ENCODE measurements at regions not wholly inside any gene's neighbourhood (a gene's known extent, or its start where the extent isn't known, plus 50 kb on each side); places are given as distances from the start of the nearest gene placed in this dataset.
"Not testable (repeated sequence)": the region's sequence is repeated elsewhere in the genome, so short reads cannot be mapped to it uniquely, and the experiment has no call there.

GRCh38 chr9:78383130-78383529, 86.2 kb downstream of the PSAT1 start:
- no peak for DNase-seq

- DNase-seq: no peak
Measured at GRCh38 chr9:78386348-78386747, 89.4 kb downstream of the PSAT1 start.

DNA sequence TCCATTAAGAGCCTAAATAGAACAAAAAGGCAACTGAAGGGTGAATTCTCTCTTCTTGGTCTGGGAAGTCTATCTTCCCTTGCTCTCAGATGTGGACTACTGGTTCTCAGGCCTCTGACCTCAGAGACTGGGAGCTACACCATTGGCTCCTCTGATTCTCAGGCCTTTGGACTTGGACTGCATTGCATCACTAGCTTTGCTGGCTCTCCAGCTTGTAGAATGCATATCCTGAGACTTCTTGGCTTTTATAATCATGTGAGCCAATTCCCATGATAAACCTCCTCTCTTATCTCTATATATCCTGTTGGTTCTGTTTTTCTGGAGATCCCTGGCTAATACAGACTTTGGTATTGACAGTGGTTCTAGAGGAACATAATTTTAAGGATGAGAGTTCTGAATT, 89.8 kb downstream of the PSAT1 start:
- DNase-seq: no peak

- no peak for DNase-seq
Measured at GRCh38 chr9:78393340-78393739, 96.4 kb downstream of the PSAT1 start.

GRCh38 chr9:78393932-78394331, 97.0 kb downstream of the PSAT1 start:
- no peak for DNase-seq

- DNase-seq: no peak
Measured at GRCh38 chr9:78396087-78396486, 99.2 kb downstream of the PSAT1 start.

DNA sequence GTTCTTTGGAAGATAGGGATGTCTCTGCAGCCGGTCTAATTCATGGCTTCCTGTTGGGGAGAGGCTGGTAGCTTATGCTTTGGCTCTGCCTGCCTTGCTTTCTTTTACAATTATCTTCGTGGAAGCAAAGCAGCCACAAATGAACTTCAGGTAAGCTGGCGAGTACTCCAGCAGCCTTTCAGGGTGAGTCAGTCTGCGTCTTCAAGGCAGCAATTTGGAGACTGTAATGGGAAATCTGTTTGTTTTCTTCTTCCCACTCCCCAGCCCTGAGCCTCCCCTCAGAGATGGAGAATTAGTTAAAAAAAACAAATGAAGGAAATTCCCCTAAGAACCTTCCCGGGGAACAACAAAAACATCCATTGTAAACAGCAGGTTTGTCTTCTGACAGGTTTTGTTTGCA, 100.1 kb downstream of the PSAT1 start:
- DNase-seq: no peak

DNA sequence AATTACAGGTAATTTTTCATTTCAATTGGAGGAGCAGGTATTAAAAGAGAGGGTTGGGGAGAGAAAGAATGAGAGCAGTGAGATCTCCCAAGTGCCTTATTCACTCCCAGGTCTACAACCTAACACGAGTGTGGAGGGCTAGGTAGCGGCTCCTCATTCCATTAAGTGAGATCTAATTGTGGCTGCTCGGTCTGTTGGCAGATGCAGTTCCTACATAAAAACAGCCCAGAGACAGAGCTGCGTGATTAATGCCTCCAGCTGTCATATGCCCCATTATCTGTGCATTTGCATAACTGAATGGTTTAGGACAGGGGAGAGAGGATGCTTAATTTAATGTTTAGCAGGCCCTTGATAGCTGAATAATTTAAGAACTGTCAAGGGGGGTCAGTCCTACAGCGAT, 100.5 kb downstream of the PSAT1 start:
- no peak for DNase-seq

DNA sequence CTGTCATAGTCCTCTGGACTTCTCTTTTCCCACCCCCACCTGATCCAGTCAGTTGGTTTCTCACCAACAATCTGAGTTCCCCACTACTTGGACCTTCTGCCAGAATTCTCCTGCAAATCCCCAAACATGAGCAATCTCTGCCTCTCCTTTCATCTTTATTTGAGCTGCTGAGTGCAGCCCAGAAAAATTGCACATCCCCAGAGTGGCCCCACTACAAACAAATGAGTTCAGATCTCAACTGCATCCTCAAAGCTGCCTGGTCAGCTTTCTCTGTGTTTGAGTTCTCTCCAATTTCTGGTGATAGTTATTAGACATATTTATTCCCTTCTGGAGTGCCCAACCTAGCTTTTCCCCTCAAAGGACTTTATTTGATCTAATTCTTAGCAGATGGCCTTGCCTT, 102.2 kb downstream of the PSAT1 start:
- no peak for DNase-seq

- DNase-seq: no peak
Measured at GRCh38 chr9:78400496-78400895, 103.6 kb downstream of the PSAT1 start.

- DNase-seq: no peak
Measured at GRCh38 chr9:78405461-78405860, 108.5 kb downstream of the PSAT1 start.

GRCh38 chr9:78406146-78406545, 109.2 kb downstream of the PSAT1 start:
- no peak for DNase-seq

DNA sequence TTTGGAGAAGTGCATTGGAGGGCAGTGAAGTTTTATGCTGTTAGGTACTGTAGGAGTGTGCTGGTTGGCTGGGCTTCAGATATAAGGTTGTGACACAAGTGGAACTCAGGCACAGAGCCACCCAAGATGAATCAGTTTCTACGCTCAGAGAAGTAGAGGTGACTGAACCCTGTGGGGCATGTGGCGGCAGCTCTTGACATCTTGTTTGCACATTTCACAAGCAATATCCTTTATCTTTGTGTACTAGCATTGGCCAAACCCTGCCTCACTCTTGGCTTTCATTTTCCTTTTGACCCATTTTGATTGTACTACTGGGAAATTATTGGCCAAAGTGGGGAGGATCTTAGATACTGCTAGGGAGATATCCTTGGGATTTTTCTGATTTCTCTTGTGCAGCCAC, 110.0 kb downstream of the PSAT1 start:
- no peak for DNase-seq

GRCh38 chr9:78407636-78408312, 110.8 kb downstream of the PSAT1 start:
- no peak for DNase-seq

DNA sequence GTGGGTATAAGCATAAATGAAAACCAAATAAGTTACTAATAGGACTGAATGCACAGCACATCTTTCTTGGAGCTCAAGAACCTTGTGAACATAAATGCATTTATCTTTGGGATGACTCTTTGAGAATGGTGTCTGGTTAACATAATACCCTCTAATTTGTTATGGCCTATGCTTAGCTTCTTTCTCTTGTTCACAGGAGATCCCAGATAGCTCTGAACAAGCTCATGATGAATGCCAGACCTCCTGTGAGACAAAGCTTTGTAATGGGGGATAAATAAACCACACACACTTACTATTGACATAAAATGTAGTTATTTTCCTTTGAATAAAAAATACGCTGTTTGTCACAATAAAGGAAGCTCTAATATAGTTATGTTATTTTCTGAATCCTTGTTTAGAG, 111.5 kb downstream of the PSAT1 start:
- DNase-seq: no peak

- DNase-seq: not testable (repeated sequence)
Measured at GRCh38 chr9:78409928-78410510, 113.1 kb downstream of the PSAT1 start.

GRCh38 chr9:78422309-78422708, 125.4 kb downstream of the PSAT1 start:
- DNase-seq: no peak

DNA sequence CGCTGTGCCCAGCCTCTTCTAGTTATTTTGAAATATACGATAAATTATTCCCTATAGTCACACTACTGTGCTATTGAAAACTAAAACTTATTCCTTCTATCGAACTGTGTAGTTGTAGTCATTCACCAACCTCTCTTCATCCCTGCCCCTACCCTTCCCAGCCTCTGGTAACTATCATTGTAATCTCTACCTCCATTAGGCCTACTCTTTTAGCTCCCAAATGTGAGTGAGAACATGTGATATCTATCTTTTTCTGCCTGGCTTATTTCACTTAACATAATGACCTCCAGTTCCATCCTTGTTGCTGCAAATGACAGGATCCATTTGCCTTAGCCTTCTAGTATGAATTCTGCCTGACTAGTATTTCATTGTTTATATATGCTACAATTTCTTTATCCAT, 127.4 kb downstream of the PSAT1 start:
- no peak for DNase-seq

- no peak for DNase-seq
Measured at GRCh38 chr9:78428640-78429039, 131.7 kb downstream of the PSAT1 start.

GRCh38 chr9:78430387-78430786, 133.5 kb downstream of the PSAT1 start:
- no peak for DNase-seq

- DNase-seq: not testable (repeated sequence)
Measured at GRCh38 chr9:78431039-78431438, 134.1 kb downstream of the PSAT1 start.

GRCh38 chr9:78436873-78437272, 139.9 kb downstream of the PSAT1 start:
- no peak for DNase-seq

DNA sequence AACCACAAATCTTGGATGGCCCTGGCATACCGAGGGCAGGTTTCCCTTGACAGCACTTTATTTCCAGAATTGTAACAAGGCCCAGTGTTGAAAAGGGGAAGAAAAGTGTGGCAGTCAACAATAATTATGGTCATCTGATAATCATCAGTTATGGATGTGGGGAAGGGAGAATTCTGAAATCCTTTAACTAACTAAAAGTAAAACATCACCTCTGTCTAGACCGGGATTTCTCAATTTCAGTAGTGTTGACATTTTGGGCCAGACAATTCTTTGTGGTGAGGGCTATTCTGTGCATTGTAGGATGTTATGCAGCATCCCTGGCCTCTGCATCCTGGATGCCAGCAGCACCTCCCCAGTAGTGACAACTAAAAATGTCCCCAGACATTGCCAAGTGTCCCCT, 140.4 kb downstream of the PSAT1 start:
- no peak for DNase-seq

GRCh38 chr9:78437806-78438205, 140.9 kb downstream of the PSAT1 start:
- DNase-seq: no peak

- no peak for DNase-seq
Measured at GRCh38 chr9:78438211-78438610, 141.3 kb downstream of the PSAT1 start.
